T-helper 1 cell (primary cell): ENCODE measurements at regions not wholly inside any gene's neighbourhood (a gene's known extent, or its start where the extent isn't known, plus 50 kb on each side); places are given as distances from the start of the nearest gene placed in this dataset.

Source experiments
- DNase-seq, 5 donors: peaks; one replicate each; pipeline ENCODE4 v3.0.0-alpha.2; 2012 to 2020

GRCh38 chr21:17978895-17979294 is 159.7 kb upstream of the C21orf91 start:
- DNase-seq = no peak

GRCh38 chr21:17976691-17977090 is 157.5 kb upstream of the C21orf91 start:
- no peak for DNase-seq

DNA sequence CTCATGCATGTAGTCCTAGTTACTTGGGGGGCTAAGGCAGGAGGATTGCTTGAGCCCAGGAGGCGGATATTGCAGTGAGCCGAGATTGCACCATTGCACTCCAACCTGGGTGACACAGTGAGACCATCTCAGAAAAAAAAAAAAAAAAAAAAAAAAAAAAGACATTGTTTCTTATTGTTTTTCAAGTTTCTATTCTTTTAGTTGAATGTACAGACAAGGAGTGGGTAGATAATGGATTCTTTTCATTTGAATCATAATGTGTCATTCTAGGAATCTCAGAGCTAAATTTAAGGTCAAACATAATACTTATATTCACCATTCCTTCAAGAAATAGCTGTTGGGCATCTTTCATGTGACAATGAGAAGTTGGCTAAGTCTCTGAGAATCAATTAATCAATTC is 157.0 kb upstream of the C21orf91 start:
- DNase-seq = no peak

DNA sequence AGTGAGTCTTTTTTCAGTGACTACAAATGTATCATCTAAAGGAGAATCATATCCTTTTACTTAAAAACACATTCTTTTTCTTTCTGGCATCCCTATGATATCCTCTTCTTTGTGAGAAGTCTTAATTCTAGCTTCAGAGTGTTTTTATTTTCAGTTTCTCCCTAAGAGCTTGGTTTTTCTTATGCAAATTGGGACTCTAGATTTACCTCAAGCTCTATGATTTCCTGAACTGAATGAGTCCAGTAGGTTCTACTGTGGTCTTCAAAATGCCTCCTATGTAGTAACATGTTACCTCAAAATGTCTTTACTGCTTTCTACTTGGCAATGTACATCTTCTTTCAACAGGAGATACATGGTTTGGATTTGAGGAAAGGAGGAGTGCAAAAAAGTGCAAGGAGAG is 148.2 kb upstream of the C21orf91 start:
- DNase-seq = no peak

GRCh38 chr21:17964716-17965115 is 145.6 kb upstream of the C21orf91 start:
- DNase-seq = no peak

GRCh38 chr21:17964199-17964598 is 145.0 kb upstream of the C21orf91 start:
- no peak for DNase-seq

- no peak for DNase-seq
These were observed 131.4 kb upstream of the C21orf91 start for GRCh38 chr21:17950591-17950990.

- DNase-seq = no peak
These were observed 130.3 kb upstream of the C21orf91 start for GRCh38 chr21:17949421-17949820.

GRCh38 chr21:17947531-17947930 is 128.4 kb upstream of the C21orf91 start:
- DNase-seq = no peak

- peak in 1 of 5 donors; percentile 12 for DNase-seq
These were observed 111.9 kb upstream of the C21orf91 start for GRCh38 chr21:17931080-17931479.

- DNase-seq = no peak
These were observed 110.9 kb upstream of the C21orf91 start for GRCh38 chr21:17930093-17930492.

DNA sequence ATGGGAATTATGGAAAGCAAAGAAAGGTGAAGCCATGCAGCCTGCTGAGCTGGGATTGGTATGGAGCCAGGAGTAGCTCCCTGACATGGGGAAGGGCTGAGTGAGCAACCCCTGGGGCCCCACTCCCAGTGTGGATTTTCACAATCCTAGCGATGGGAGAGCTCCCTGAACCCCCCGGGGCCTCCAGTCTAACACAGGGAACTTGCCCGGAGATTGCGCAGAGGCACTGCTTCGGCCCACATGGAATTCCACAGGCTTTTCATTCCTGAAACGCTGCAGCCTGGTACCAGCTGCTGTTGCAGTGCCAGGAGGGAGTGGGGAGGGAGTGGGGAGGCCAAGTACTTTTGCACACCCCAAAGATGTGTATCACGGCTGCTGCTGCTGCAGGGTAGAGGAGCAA is 110.4 kb upstream of the C21orf91 start:
- no peak for DNase-seq

DNA sequence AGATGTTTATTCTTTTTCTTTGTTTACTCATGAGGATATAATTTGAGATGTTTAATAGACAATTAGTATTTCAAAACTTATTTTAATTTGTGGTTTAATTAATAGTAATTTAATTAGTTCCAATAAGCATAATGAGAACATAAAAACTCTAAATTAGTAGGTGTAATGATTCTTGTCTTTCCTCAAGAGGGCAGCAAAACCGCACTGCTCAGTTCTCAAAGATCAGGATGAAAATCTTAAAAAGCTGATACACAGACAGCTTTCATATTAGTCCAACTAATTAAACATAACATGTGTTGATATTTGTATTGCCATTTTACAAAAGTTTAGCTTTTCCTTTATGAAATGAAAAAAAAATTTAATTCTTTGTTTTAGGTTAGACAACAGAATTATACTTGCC is 106.7 kb upstream of the C21orf91 start:
- DNase-seq = no peak

DNA sequence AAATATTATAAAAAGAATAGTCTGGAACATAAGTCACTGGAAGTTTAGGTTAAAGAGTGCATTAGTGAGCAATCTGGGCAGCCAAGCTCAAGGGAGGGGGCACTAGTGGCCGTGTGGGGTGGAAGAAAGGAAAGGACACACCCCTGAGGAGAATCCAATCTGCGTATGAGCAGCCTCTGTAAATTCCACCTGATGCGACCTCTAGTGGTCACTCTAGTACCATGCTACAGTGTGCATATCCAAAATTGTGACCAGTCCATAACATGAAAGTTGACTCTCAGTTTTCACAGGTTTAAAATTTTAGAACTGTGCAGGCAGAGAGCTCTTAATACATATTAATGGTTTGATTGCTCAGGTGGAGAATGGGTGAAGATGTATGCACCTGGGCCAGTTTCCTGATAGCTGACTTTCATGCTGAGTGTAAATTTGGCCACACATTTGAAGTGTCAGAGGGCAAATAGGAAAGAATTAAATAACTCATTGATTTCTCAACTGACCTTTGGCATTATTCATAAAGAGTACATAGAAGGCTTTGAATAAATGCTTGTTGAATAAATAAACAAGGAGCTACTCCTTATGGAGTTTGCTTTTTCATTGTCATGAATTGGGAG is 105.9 kb upstream of the C21orf91 start:
- DNase-seq = peak in 4 of 5 donors; percentile 18 to 56 (median 44)

DNA sequence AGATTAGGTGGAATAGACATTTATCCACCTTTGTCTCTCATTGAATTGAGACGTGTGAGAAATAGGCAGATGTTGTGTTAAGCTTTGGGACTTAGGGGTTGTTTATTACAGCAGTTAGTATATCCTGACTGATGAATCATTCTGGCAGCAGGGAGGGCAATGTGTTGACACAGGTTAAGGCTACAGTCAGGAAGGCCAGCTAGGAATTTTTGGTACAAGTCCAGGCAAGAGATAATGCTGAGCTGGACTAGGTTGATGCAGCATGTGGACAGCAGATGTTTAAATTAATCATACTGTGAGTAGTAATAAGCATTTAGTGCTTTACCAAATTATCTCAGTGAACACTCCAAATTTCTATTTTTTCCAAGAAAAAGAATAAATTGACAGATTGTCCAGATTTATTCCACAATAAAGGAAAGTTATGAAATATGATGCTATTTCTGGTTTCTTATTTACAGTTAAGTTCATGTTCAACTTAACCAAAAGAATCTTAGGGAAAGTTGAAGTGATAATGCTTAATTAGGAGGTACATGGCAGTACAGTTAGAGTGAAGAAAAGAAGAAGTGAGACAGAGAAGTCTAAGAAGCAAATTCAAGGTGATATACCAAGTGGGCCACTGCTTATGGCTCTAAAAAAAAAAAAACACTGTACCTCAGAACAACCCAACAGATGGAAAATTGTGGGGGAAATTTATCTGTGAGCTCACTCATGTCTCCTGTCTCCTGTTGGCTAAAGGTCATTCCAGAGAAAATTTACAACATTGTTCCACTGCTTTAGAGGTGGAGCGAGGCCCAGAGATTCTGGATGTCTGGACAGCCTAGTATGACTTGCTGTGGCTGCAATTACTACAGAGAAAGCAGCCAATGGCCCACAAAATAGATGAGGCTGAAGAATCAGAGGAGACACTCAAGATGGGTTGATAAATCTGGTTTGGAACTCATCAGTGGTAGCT is 102.7 kb upstream of the C21orf91 start:
- DNase-seq = no peak

DNA sequence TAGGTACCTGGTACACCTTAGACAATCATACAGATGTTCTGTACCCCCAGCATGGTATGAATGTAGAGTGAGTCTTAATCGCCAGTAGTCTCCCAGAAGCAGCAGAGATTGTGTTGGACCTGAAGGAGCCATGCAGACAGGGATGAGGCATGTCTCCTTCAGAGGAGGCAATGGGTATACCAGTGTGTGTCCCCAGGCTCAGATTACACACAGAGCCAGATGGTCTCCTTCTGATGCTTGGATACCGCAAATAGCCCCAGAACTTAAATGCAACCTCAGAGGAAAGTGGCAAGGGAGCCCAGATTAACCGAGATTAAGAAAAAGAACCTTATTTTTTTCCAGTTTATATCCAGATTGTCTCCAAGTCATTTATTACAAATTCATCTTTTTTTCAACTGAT is 96.8 kb upstream of the C21orf91 start:
- no peak for DNase-seq

DNA sequence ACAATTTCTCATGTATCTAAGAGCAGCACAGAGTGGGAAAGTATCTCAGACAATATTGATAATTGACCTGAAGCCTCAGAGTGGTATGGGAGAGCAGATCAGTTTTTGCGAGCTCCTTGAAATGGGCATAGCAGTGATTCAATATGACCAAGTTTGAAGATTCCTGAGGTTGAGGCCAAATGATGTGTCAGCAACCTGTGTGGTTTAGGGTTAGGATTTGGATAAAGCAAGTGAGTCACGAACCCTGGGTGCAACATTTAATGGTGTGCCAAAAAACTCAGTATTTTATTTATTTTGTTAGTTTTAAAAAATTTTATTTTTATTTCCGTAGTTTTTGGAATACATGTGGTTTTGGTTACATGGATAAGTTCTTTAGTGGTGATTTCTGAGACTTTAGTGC is 92.5 kb upstream of the C21orf91 start:
- DNase-seq = no peak

DNA sequence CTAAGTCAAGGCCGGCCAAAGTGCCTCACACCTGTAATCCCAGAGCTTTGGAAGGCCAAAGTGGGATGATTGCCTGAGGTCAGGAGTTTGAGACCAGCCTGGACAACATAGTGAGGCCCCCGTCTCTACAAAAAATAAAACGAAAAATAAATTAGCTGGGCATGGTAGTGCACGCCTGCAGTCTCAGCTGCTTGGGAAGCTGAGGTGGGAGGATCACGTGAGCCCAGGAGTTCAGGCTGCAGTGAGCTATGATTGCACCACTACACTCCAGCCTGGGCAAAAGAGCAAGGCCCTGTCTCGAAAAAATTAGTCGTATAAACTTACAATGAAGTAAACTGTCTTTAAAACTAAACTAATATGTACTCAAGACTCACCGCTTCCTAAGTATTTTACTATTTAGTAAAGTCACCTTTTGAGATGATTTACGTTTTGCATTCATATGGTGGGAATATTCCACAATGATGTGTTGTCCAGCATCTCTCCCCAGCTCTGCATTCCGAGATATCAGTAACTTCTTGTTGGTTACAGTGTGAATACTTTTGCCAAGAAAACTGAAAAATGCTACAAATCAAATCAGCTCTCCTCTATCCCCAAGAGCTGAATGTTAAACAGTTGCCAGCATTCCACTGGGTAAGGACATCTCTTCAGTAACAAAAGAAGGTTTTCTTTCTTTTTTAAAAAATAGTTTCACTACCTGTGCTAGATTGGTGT is 84.9 kb upstream of the C21orf91 start:
- DNase-seq = no peak

GRCh38 chr21:17903029-17903806 is 84.1 kb upstream of the C21orf91 start:
- peak in 1 of 5 donors; percentile 22 for DNase-seq

GRCh38 chr21:17901458-17902079 is 82.4 kb upstream of the C21orf91 start:
- DNase-seq = no peak

- no peak for DNase-seq
These were observed 81.8 kb upstream of the C21orf91 start for GRCh38 chr21:17900990-17901385.

DNA sequence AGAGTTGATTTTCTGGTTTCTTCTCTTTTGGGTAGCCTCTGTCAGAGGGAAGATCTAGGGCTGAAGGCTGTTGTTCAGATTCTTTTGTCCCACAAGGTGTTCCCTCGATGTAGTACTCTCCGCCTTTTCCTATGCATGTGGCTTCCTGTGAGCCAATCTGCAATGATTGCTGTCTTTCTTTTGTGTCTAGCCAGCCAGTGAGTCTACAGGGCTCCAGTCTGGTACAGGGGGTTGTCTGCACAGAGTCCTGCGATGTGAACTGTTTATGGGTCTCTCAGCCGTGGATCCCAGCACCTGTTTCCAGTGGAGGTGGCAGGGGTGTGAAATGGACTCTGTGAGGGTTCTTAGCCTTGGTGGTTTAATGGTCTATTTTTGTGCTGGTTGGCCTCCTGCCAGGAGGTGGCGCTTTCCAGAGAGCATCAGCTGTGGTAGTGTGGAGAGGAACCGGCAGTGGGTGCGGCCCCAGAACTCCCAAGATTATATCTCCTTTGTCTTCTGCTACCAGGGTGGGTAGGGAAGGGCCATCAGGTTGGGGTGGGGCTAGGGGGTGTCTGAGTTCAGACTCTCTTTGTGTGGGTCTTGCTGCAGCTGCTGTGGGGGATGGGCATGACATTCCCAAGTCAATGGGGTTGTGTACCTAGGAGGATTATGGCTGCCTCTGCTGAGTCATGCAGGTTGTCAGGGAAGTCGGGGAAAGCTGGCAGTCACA is 81.3 kb upstream of the C21orf91 start:
- no peak for DNase-seq
